Vagina (tissue), 2 donors: ENCODE measurements at regions not wholly inside any gene's neighbourhood (a gene's known extent, or its start where the extent isn't known, plus 50 kb on each side); places are given as distances from the start of the nearest gene placed in this dataset.
A peak's percentile ranks its signal among the peaks of the same experiment; 100 is the strongest.
"Not testable (repeated sequence)": the region's sequence is repeated elsewhere in the genome, so short reads cannot be mapped to it uniquely, and the experiment has no call there.

Experiments
- DNase-seq, 2 donors: peaks; one replicate each; pipeline ENCODE4 v3.0.0-alpha.2; 2017; ENCODE audit errors: extremely low spot score in 2 of 2
- H3K27ac ChIP-seq: fragments of 200-600 bp; sonication (generic); one replicate; pipeline ENCODE4 v1.5.1; 2019
- H3K27me3 ChIP-seq: fragments of 200-600 bp; sonication (generic); one replicate; pipeline ENCODE4 v1.5.1; 2019
- H3K36me3 ChIP-seq, 2 donors: fragments of 200-600 bp; sonication (generic); one replicate each; pipeline ENCODE4 v1.5.1; 2017 to 2019
- H3K4me1 ChIP-seq: fragments of 200-600 bp; sonication (generic); one replicate; pipeline ENCODE4 v1.5.1; 2019
- H3K4me3 ChIP-seq, 2 donors: fragments of 200-600 bp; sonication (generic); 1 replicate in 1 of 2; 2 replicates in 1 of 2; pipeline ENCODE4 v1.5.1; 2016 to 2019
- H3K9me3 ChIP-seq: fragments of 200-600 bp; sonication (generic); one replicate; pipeline ENCODE4 v1.5.1; 2019
- POLR2A ChIP-seq, 2 donors: fragments of 450-650 bp; IDR thresholded peaks; one replicate each; pipeline ENCODE4 v1.6.1; 2017; ENCODE audit warnings: antibody characterized with exemption in 2 of 2, mild to moderate bottlenecking in 2 of 2, moderate library complexity in 2 of 2
- POLR2AphosphoS5 ChIP-seq, 2 donors: sonication (generic); formaldehyde crosslinking; IDR thresholded peaks; one replicate each; pipeline ENCODE4 v1.9.0; 2017; ENCODE audit warnings: antibody characterized with exemption in 2 of 2, mild to moderate bottlenecking in 2 of 2, low read depth in 1 of 2; ENCODE audit not compliant: insufficient read depth in 1 of 2
- intact Hi-C: fragments of 100-400 bp; cut with DNase I; formaldehyde crosslinking; loops from one replicate; pipeline ENCODE4 v1.15.1; 2023
- TF ChIP-seq, protein P1 (sequence below), 3 experiments: fragments of 450-650 bp in 2 of 3; fragments of 200-600 bp in 1 of 3; sonication (generic) in 1 of 3; IDR thresholded peaks; one replicate each; pipeline ENCODE4 v1.5.1; 2017 to 2019; ENCODE audit warnings: antibody characterized with exemption in 3 of 3, mild to moderate bottlenecking in 2 of 3, moderate library complexity in 2 of 3

DNA sequence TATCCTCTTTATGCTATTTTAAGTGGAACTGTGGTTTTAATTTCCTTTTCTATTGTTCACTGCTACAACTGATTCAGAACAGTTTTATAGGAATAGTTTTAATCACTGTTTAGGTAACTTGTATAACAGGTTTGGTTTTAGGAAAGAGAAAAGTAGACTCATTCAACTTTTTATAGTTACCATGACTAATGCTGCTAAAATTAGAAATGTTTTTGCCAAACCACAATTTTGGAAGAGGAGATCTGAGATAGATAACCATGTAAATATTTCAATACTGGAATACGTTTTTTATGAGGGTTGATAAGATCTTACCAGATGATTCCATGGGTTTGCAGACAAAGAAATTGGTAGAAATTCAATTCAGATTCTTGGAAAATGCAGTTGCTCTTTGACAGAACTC lies 404.6 kb upstream of the ARRDC3 start:
- Histone ChIP-seq H3K9me3 (no peaks in the 10 kb centered on the region), H3K4me1 (no peaks in the 10 kb centered on the region), H3K27me3 (no peaks in the 10 kb centered on the region), H3K27ac (no peak overlapping the region), H3K36me3 (no peaks in the 10 kb centered on the region), H3K4me3 (no peak overlapping the region)
- intact Hi-C loops = no loop called here
- DNase-seq = no peak
- TF ChIP-seq POLR2AphosphoS5 (IDR thresholded peaks at IDR 0.05; ENCODE audit: insufficient read depth in 1 of 2, low read depth in 1 of 2) = peak in 1 of 2 donors; percentile 17
- TF ChIP-seq, protein P1, sequence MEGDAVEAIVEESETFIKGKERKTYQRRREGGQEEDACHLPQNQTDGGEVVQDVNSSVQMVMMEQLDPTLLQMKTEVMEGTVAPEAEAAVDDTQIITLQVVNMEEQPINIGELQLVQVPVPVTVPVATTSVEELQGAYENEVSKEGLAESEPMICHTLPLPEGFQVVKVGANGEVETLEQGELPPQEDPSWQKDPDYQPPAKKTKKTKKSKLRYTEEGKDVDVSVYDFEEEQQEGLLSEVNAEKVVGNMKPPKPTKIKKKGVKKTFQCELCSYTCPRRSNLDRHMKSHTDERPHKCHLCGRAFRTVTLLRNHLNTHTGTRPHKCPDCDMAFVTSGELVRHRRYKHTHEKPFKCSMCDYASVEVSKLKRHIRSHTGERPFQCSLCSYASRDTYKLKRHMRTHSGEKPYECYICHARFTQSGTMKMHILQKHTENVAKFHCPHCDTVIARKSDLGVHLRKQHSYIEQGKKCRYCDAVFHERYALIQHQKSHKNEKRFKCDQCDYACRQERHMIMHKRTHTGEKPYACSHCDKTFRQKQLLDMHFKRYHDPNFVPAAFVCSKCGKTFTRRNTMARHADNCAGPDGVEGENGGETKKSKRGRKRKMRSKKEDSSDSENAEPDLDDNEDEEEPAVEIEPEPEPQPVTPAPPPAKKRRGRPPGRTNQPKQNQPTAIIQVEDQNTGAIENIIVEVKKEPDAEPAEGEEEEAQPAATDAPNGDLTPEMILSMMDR (IDR thresholded peaks at IDR 0.05) = no peak

DNA sequence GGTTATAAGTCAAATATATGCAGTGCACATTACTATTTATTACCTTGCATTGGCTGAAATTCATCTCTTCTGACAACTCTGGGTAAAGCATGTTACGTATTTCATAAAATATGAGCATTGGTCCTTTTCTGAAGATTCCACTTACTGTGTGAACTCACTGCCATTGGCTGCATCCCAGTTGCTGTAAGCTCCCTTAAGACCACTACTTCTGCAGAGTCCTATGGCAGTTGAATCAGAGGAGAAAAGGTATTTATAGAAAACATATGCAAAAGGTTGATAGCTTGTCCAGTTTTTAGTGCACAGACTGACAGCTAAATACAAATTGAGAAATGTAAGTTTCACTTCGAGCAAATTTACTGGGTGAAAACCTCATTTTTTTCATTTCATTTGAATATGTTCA lies 394.6 kb upstream of the ARRDC3 start:
- Histone ChIP-seq H3K4me1 (no peaks in the 10 kb centered on the region), H3K27ac (no peak overlapping the region), H3K27me3 (no peaks in the 10 kb centered on the region), H3K4me3 (no peak overlapping the region), H3K36me3 (no peaks in the 10 kb centered on the region), H3K9me3 (no peaks in the 10 kb centered on the region)
- TF ChIP-seq POLR2AphosphoS5 (IDR thresholded peaks at IDR 0.05; ENCODE audit: insufficient read depth in 1 of 2, low read depth in 1 of 2) (no peak), POLR2A (IDR thresholded peaks at IDR 0.05) (no peak)
- TF ChIP-seq, protein P1 (IDR thresholded peaks at IDR 0.05) = no peak
- DNase-seq = no peak
- intact Hi-C loops = no loop called here

DNA sequence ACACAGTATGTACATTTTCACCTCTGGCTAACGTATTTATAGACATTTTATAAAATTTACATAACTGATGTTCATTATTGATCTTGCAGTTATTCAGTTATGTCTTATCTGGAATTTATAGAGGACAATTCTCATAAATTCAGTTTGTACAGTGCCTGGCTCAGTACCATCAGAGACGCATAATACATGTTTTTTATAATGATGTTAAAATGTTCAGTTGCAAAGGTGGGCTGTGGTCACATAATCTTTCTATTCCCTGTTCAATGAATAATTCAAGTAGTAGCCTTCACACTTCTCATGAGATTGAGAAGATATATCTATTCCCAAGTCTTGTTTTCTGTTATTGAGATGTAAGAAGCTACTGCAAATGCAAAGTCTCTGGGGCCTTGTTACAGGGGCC lies 393.1 kb upstream of the ARRDC3 start:
- no peak for DNase-seq
- TF ChIP-seq, protein P1 (IDR thresholded peaks at IDR 0.05) = no peak
- no peak for TF ChIP-seq POLR2AphosphoS5 (IDR thresholded peaks at IDR 0.05; ENCODE audit: insufficient read depth in 1 of 2, low read depth in 1 of 2)
- TF ChIP-seq POLR2A (IDR thresholded peaks at IDR 0.05) = no peak
- Histone ChIP-seq H3K27me3 (no peaks in the 10 kb centered on the region), H3K9me3 (no peaks in the 10 kb centered on the region), H3K4me3 (no peak overlapping the region), H3K36me3 (no peaks in the 10 kb centered on the region), H3K27ac (no peak overlapping the region), H3K4me1 (no peaks in the 10 kb centered on the region)
- intact Hi-C loops = no loop called here

DNA sequence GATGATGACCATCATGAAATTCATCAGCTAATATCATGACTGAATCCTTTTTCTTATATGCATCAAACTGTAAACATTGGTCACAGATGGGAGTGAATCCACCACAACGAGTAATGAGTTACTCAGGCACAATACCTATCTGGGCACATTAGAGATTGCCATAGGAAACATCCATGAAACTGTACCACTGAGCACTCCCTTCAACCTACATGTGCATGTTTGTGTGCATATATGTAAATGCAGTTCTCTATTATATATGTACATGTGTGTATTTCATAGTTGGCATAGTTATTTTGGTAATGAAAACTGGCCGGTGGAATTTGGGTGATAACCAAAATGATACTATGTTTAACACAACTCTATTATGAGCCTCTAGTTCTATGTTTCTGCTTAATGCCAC lies 387.3 kb upstream of the ARRDC3 start:
- no peaks in the 10 kb centered on the region for H3K27me3 ChIP-seq
- no peaks in the 10 kb centered on the region for H3K36me3 ChIP-seq
- DNase-seq = no peak
- H3K9me3 ChIP-seq = no peaks in the 10 kb centered on the region
- H3K27ac ChIP-seq = no peak overlapping the region
- no peak for TF ChIP-seq POLR2AphosphoS5 (IDR thresholded peaks at IDR 0.05; ENCODE audit: insufficient read depth in 1 of 2, low read depth in 1 of 2)
- TF ChIP-seq, protein P1 (IDR thresholded peaks at IDR 0.05) = no peak
- TF ChIP-seq POLR2A (IDR thresholded peaks at IDR 0.05) = no peak
- no peaks in the 10 kb centered on the region for H3K4me1 ChIP-seq
- intact Hi-C loops = no loop called here
- H3K4me3 ChIP-seq = no peak overlapping the region

DNA sequence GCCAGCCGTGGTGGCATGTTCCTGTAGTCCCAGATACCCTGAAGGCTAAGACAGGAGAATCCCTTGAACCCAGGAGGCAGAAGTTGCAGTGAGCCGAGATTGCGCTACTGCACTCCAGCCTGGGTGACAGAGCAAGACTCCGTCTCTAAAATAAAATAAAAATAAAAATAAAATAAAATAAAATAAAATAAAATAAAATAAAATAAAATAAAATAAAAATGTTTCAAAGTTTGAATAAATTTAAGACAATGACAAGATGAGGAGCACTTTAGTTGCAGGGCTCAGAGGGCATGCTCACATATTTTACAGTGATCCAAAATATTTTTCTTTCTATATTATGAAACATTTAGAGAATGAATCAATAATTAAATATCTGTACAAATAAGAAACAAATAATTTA lies 374.3 kb upstream of the ARRDC3 start:
- intact Hi-C loops, DNase-seq: not testable (repeated sequence)

DNA sequence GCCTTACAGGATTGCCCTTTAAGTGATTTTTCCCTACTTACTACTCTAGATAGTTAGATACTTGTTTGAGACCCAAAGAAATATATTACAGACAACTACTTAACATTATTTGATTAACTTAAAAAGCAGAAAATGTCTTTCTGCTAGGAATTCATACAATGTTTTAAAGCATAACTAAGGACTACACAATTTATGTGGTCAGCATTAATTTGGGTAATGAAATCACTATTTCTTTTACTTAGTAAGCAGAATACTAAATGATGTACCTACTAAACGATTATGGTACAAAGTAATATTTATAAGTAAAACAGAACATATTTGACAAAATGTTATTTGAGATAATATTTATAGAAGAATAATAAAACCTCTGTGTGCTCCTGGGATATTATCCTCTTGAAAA lies 371.9 kb upstream of the ARRDC3 start:
- Histone ChIP-seq H3K36me3 (no peaks in the 10 kb centered on the region), H3K4me1 (no peaks in the 10 kb centered on the region), H3K9me3 (no peaks in the 10 kb centered on the region), H3K27me3 (no peaks in the 10 kb centered on the region), H3K27ac (no peak overlapping the region), H3K4me3 (no peak overlapping the region)
- no peak for DNase-seq
- intact Hi-C loops = no loop called here
- no peak for TF ChIP-seq POLR2AphosphoS5 (IDR thresholded peaks at IDR 0.05; ENCODE audit: insufficient read depth in 1 of 2, low read depth in 1 of 2)
- TF ChIP-seq, protein P1 (IDR thresholded peaks at IDR 0.05) = no peak
- no peak for TF ChIP-seq POLR2A (IDR thresholded peaks at IDR 0.05)

More for the DNA sequence above, 374.3 kb upstream of the ARRDC3 start:
- H3K4me1 ChIP-seq, H3K36me3 ChIP-seq, H3K9me3 ChIP-seq, H3K4me3 ChIP-seq, H3K27me3 ChIP-seq, H3K27ac ChIP-seq: not testable (repeated sequence)

DNA sequence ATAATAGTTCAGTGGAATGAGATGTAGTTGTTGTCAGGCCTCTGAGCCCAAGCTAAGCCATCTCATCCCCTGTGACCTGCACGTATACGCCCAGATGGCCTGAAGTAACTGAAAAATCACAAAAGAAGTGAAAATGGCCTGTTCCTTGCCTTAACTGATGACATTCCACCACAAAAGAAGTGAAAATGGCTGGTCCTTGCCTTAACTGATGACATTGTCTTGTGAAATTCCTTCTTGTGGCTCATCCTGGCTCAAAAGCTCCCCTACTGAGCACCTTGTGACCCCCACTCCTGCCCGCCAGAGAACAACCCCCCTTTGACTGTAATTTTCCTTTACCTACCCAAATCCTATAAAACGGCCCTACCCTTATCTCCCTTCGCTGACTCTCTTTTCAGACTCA lies 361.4 kb upstream of the ARRDC3 start:
- H3K4me3 ChIP-seq, H3K27ac ChIP-seq, H3K27me3 ChIP-seq, intact Hi-C loops, H3K36me3 ChIP-seq, DNase-seq, H3K9me3 ChIP-seq, H3K4me1 ChIP-seq: not testable (repeated sequence)
